ENCODE measurements at regions not wholly inside any gene's neighbourhood (a gene's known extent, or its start where the extent isn't known, plus 50 kb on each side); places are given as distances from the start of the nearest gene placed in this dataset.

GRCh38 chr5:98308231-98308630 is 465.2 kb upstream of the RGMB start:
- TF ChIP-seq POLR2AphosphoS5 (IDR thresholded peaks at IDR 0.05; ENCODE audit: low read depth, low read length) = no peak
- no peak for TF ChIP-seq FOXP2 (optimal IDR thresholded peaks at IDR 0.05; ENCODE audit: borderline replicate concordance, extremely low read depth, extremely low read length, insufficient read depth)
- TF ChIP-seq SIN3A (IDR thresholded peaks at IDR 0.05; ENCODE audit: borderline replicate concordance, insufficient read depth, low read length) = no peak
- no peak for TF ChIP-seq TAF1 (IDR thresholded peaks at IDR 0.05; ENCODE audit: borderline replicate concordance, insufficient read depth, low read length)
- no peak for TF ChIP-seq REST (IDR thresholded peaks at IDR 0.05; ENCODE audit: insufficient read depth in 1 of 2, low read depth in 2 of 2, low read length in 2 of 2)

- TF ChIP-seq POLR2AphosphoS5 (IDR thresholded peaks at IDR 0.05; ENCODE audit: low read depth, low read length) (no peak), FOXP2 (optimal IDR thresholded peaks at IDR 0.05; ENCODE audit: borderline replicate concordance, extremely low read depth, extremely low read length, insufficient read depth) (no peak), REST (IDR thresholded peaks at IDR 0.05; ENCODE audit: insufficient read depth in 1 of 2, low read depth in 2 of 2, low read length in 2 of 2) (no peak), TAF1 (IDR thresholded peaks at IDR 0.05; ENCODE audit: borderline replicate concordance, insufficient read depth, low read length) (no peak), SIN3A (IDR thresholded peaks at IDR 0.05; ENCODE audit: borderline replicate concordance, insufficient read depth, low read length) (no peak)
These were observed 464.5 kb upstream of the RGMB start for GRCh38 chr5:98308960-98309359.

- TF ChIP-seq POLR2AphosphoS5 (IDR thresholded peaks at IDR 0.05; ENCODE audit: low read depth, low read length) (peak; percentile 61), TAF1 (IDR thresholded peaks at IDR 0.05; ENCODE audit: borderline replicate concordance, insufficient read depth, low read length) (peak; percentile 67; the same call in 1 of the 2 replicates), SIN3A (IDR thresholded peaks at IDR 0.05; ENCODE audit: borderline replicate concordance, insufficient read depth, low read length) (no peak), FOXP2 (optimal IDR thresholded peaks at IDR 0.05; ENCODE audit: borderline replicate concordance, extremely low read depth, extremely low read length, insufficient read depth) (peak; percentile 81), REST (IDR thresholded peaks at IDR 0.05; ENCODE audit: insufficient read depth in 1 of 2, low read depth in 2 of 2, low read length in 2 of 2) (peak in 1 of 2 experiments; percentile 54; a peak in 1 of 4 replicates)
These were observed 463.5 kb upstream of the RGMB start for GRCh38 chr5:98309785-98310598.

GRCh38 chr5:98314292-98314691 is 459.2 kb upstream of the RGMB start:
- no peak for TF ChIP-seq REST (IDR thresholded peaks at IDR 0.05; ENCODE audit: insufficient read depth in 1 of 2, low read depth in 2 of 2, low read length in 2 of 2)
- TF ChIP-seq TAF1 (IDR thresholded peaks at IDR 0.05; ENCODE audit: borderline replicate concordance, insufficient read depth, low read length) = no peak
- no peak for TF ChIP-seq FOXP2 (optimal IDR thresholded peaks at IDR 0.05; ENCODE audit: borderline replicate concordance, extremely low read depth, extremely low read length, insufficient read depth)
- TF ChIP-seq SIN3A (IDR thresholded peaks at IDR 0.05; ENCODE audit: borderline replicate concordance, insufficient read depth, low read length) = no peak
- no peak for TF ChIP-seq POLR2AphosphoS5 (IDR thresholded peaks at IDR 0.05; ENCODE audit: low read depth, low read length)
